Astrocyte (in vitro differentiated cells and primary cell): ENCODE measurements at regions not wholly inside any gene's neighbourhood (a gene's known extent, or its start where the extent isn't known, plus 50 kb on each side); places are given as distances from the start of the nearest gene placed in this dataset.

Experiments used
- DNase-seq: peaks from one replicate; pipeline ENCODE4 v3.0.0-alpha.2; 2010; ENCODE audit warnings: low read depth
- FAIRE-seq: peaks from 2 replicates; lab custom pipeline; 2011; peaks lifted over from hg19 to GRCh38; lab: Jason Lieb, UNC
- H2AFZ ChIP-seq: 2 replicates; pipeline ENCODE4 v1.6.0; 2012; ENCODE audit warnings: low read depth, low read length, inconsistent platforms
- H3K27ac ChIP-seq: 2 replicates; pipeline ENCODE4 v1.5.1; 2011; ENCODE audit warnings: low read depth, low read length, inconsistent platforms
- H3K27me3 ChIP-seq: 2 replicates; pipeline ENCODE4 v1.6.0; 2011; ENCODE audit warnings: low read length, inconsistent platforms; ENCODE audit not compliant: insufficient read depth
- H3K36me3 ChIP-seq: 2 replicates; pipeline ENCODE4 v1.5.1; 2011; ENCODE audit warnings: low read length, inconsistent platforms; ENCODE audit not compliant: insufficient read depth
- H3K4me1 ChIP-seq: 2 replicates; pipeline ENCODE4 v1.5.1; 2011; ENCODE audit warnings: low read length, inconsistent platforms; ENCODE audit not compliant: insufficient read depth
- H3K4me2 ChIP-seq: 2 replicates; pipeline ENCODE4 v1.6.0; 2012; ENCODE audit warnings: low read length, inconsistent platforms
- H3K4me3 ChIP-seq: 2 replicates; pipeline ENCODE4 v1.5.1; 2011; ENCODE audit warnings: low read depth, mild to moderate bottlenecking, low read length, inconsistent platforms; ENCODE audit not compliant: insufficient read depth
- H3K79me2 ChIP-seq: 2 replicates; pipeline ENCODE4 v1.6.0; 2012; ENCODE audit warnings: mild to moderate bottlenecking, low read length, inconsistent platforms; ENCODE audit not compliant: insufficient read depth
- H3K9ac ChIP-seq: 2 replicates; pipeline ENCODE4 v1.6.0; 2012; ENCODE audit warnings: mild to moderate bottlenecking, low read length, inconsistent platforms
- H3K9me3 ChIP-seq: 2 replicates; pipeline ENCODE4 v1.5.1; 2012; ENCODE audit warnings: low read depth, mild to moderate bottlenecking, low read length, inconsistent platforms; ENCODE audit not compliant: insufficient read depth
- H4K20me1 ChIP-seq: 2 replicates; pipeline ENCODE4 v1.6.0; 2012; ENCODE audit warnings: low read length, inconsistent platforms; ENCODE audit not compliant: insufficient read depth
- H3K27ac Mint-ChIP-seq: one replicate; pipeline ENCODE4 v1.8.0; 2021; ENCODE audit warnings: mild to moderate bottlenecking, mixed read lengths; ENCODE audit not compliant: unreplicated experiment
- H3K27me3 Mint-ChIP-seq: one replicate; pipeline ENCODE4 v1.8.0; 2021; ENCODE audit warnings: low read depth, mixed read lengths; ENCODE audit not compliant: unreplicated experiment
- H3K36me3 Mint-ChIP-seq: one replicate; pipeline ENCODE4 v1.8.0; 2021; ENCODE audit warnings: low read depth, mixed read lengths; ENCODE audit not compliant: unreplicated experiment
- H3K4me1 Mint-ChIP-seq: one replicate; pipeline ENCODE4 v1.8.0; 2021; ENCODE audit warnings: low read depth, mixed read lengths; ENCODE audit not compliant: unreplicated experiment
- H3K4me3 Mint-ChIP-seq: one replicate; pipeline ENCODE4 v1.8.0; 2021; ENCODE audit warnings: mild to moderate bottlenecking, moderate library complexity, mixed read lengths; ENCODE audit not compliant: unreplicated experiment
- H3K9me3 Mint-ChIP-seq: one replicate; pipeline ENCODE4 v1.8.0; 2021; ENCODE audit warnings: mild to moderate bottlenecking, mixed read lengths; ENCODE audit not compliant: unreplicated experiment
- CTCF ChIP-seq: IDR thresholded peaks from 2 replicates; pipeline ENCODE4 v1.5.1; 2011; ENCODE audit warnings: low read depth, mild to moderate bottlenecking, inconsistent platforms, low read length, moderate library complexity; ENCODE audit not compliant: insufficient read depth
- EZH2 ChIP-seq: IDR thresholded peaks from 2 replicates; pipeline ENCODE4 v1.6.1; 2012; ENCODE audit warnings: mild to moderate bottlenecking, low read length, inconsistent platforms; ENCODE audit not compliant: insufficient read depth

DNA sequence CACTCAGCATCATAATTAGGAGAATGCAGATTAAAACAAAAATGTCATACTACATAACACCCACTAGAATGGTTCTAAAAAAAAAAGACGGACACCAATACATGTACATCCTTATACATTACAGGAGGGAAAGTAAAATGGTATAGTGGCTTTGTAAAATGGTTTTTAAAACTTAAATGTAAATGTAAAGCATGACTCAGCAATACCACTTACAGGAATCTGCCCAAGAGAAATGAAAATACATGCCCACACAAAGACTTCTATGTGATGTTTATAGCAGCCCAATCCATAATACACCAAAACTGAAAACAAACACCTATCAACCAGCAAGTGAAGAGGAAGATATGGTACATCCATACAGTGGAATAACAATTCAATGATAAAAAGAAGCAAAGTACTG, 939.1 kb upstream of the ACO1 start:
- Histone ChIP-seq H3K79me2 (no peaks in the 10 kb centered on the region), H2AFZ (no peak overlapping the region), H3K4me3 (no peak overlapping the region), H3K9me3 (no peaks in the 10 kb centered on the region), H3K36me3 (no peaks in the 10 kb centered on the region), H3K9ac (no peak overlapping the region), H3K4me1 (no peaks in the 10 kb centered on the region), H4K20me1 (no peaks in the 10 kb centered on the region), H3K27me3 (no peaks in the 10 kb centered on the region), H3K4me2 (no peak overlapping the region), H3K27ac (no peak overlapping the region)
- Mint-ChIP-seq H3K4me3 (no peak overlapping the region), H3K36me3 (no peaks in the 10 kb centered on the region), H3K27me3 (peaks cover 1% of the 10 kb centered on the region), H3K4me1 (peaks cover 10% of the 10 kb centered on the region), H3K27ac (no peak overlapping the region), H3K9me3 (no peaks in the 10 kb centered on the region)
- no peak for FAIRE-seq
- no peak for DNase-seq
- no peak for TF ChIP-seq EZH2
- TF ChIP-seq CTCF, result no peak

GRCh38 chr9:31445960-31446359, 938.5 kb upstream of the ACO1 start:
- FAIRE-seq, result no peak
- Histone ChIP-seq H3K9me3 (no peaks in the 10 kb centered on the region), H3K79me2 (no peaks in the 10 kb centered on the region), H3K27ac (no peak overlapping the region), H2AFZ (no peak overlapping the region), H3K4me3 (no peak overlapping the region), H3K36me3 (no peaks in the 10 kb centered on the region), H4K20me1 (no peaks in the 10 kb centered on the region), H3K27me3 (no peaks in the 10 kb centered on the region), H3K9ac (no peak overlapping the region), H3K4me1 (no peaks in the 10 kb centered on the region), H3K4me2 (no peak overlapping the region)
- no peak for TF ChIP-seq CTCF
- TF ChIP-seq EZH2, result no peak
- Mint-ChIP-seq H3K36me3 (no peaks in the 10 kb centered on the region), H3K4me1 (peaks cover 10% of the 10 kb centered on the region), H3K4me3 (no peak overlapping the region), H3K27me3 (no peaks in the 10 kb centered on the region), H3K27ac (no peak overlapping the region), H3K9me3 (no peaks in the 10 kb centered on the region)
- no peak for DNase-seq

GRCh38 chr9:31467075-31467474, 917.4 kb upstream of the ACO1 start:
- no peak overlapping the region for H3K4me3 Mint-ChIP-seq

More at GRCh38 chr9:31467075-31467474, 917.4 kb upstream of the ACO1 start:
- Mint-ChIP-seq H3K36me3 (no peaks in the 10 kb centered on the region), H3K9me3 (peaks cover 2% of the 10 kb centered on the region), H3K27me3 (no peaks in the 10 kb centered on the region), H3K27ac (no peak overlapping the region), H3K4me1 (no peaks in the 10 kb centered on the region)
- no peak for FAIRE-seq
- Histone ChIP-seq H3K9me3 (no peaks in the 10 kb centered on the region), H2AFZ (no peak overlapping the region), H3K79me2 (no peaks in the 10 kb centered on the region), H3K36me3 (no peaks in the 10 kb centered on the region), H3K4me2 (no peak overlapping the region), H4K20me1 (no peaks in the 10 kb centered on the region), H3K27ac (no peak overlapping the region), H3K4me1 (no peaks in the 10 kb centered on the region), H3K4me3 (no peak overlapping the region), H3K27me3 (no peaks in the 10 kb centered on the region), H3K9ac (no peak overlapping the region)
- DNase-seq, result no peak
- no peak for TF ChIP-seq CTCF
- no peak for TF ChIP-seq EZH2
